IPS-NIHi11 (cell line): ENCODE measurements at regions not wholly inside any gene's neighbourhood (a gene's known extent, or its start where the extent isn't known, plus 50 kb on each side); places are given as distances from the start of the nearest gene placed in this dataset.
A peak's percentile ranks its signal among the peaks of the same experiment; 100 is the strongest.
"Not testable (repeated sequence)": the region's sequence is repeated elsewhere in the genome, so short reads cannot be mapped to it uniquely, and the experiment has no call there.

ENCODE experiments used
- DNase-seq: peaks from one replicate; pipeline ENCODE4 v3.0.0; 2012; ENCODE audit warnings: mixed read lengths, low spot score

DNA sequence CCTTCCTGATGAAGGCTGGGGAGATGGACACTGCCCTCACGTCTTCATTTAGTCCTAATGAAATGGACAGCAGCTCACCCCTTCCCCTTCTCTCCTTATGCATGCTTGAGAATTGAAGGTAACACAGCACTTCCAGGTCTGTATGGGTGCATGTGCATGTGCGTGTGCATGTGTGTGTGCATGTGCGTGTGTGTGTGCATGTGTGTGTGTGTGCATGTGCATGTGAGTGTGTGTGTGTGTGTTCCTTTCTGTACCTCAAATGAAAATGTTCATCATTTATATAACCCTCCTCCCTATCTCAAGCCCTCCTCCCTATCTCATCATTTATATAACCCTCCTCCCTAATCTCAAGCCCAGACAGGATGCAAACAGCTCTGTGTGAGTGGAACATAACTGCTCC is 444.8 kb downstream of the MAT2B start:
- DNase-seq: no peak

DNA sequence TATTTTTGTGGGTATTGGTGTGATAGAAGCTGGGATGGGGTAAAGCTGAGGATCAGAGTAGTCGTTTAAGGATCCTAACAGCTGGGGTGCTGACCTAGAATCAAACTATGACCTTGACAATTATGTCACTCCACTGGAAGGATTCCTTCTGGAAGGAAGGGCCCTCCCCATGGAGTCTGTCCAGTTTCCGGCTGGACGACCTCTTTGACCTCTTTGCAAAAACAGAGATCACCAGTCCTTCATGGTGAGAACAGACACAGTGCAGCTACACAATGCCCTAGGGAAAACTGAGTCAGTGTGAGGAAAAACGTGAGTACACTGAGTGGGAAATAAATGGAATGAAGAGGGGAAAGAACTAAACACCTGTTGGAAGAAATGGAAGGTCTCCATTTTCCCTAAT is 445.6 kb downstream of the MAT2B start:
- DNase-seq: no peak

DNA sequence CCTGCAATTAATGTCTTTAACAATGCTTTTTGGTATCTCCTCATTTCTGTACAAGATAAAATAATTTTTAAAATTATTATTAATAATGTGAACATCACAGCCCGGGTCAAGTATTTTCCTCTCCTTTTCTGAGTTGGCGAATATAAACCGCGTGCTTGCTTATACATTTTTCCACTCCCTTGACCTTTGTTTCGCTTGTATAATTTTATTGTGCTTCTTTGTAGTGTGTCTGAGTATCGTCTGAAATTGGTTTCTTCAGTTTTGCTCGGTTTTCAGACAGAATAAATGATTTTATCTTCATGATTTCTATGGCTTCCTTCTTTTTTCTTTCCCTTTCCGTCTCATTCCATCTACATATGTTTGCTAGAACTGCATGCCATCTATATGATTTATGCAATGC is 448.5 kb downstream of the MAT2B start:
- no peak for DNase-seq

DNA sequence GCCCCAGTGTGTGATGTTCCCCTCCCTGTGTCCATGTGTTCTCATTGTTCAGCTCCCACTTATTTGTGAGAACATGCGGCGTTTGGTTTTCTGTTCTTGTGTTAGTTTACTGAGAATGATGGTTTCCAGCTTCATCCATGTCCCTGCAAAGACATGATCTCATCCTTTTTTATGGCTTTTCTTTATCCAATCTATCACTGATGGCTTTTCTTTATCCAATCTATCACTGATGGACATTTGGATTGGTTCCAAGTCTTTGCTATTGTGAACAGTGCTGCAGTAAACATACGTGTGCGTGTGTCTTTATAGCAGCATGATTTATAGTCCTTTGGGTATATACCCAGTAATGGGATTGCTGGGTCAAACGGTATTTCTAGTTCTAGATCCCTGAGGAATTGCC is 455.8 kb downstream of the MAT2B start:
- not testable (repeated sequence) for DNase-seq

DNA sequence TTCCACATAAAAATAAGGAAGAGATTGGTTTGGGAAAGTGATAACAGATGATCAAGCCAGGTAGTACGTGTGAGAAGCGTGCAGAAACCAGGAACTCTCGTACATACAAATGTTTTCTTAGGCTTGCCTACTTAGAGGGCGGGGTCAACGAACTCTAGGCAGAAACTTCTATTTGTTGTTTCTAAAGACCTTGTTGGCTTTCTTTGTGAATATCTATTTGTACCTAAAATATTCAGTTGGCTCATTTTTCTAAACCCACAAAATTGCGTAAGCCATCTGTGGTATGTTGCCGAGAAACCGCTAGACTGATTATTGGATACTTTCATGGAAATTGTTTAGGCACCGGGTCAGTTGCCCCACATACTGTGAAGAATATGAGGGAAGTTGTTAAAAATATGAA is 458.5 kb downstream of the MAT2B start:
- no peak for DNase-seq

DNA sequence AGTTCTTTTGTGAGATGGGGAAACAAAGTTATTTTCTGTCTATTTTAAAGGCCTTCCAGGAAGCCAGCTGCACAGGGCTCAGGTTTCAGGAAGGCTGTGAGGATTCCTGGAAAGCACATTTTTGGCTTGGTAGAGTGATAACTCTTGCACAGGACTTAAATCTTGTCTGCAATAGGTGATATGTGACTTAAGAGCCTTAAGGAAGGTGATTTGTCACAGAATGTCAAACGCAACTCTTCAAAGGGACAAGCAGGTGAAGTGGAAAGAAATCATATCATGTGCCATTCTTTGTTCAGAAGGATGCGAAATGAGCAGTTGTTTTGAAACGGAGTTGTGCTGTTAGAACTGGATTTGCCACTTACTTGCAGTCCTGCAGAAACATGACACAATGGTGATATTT is 459.3 kb downstream of the MAT2B start:
- DNase-seq: no peak

DNA sequence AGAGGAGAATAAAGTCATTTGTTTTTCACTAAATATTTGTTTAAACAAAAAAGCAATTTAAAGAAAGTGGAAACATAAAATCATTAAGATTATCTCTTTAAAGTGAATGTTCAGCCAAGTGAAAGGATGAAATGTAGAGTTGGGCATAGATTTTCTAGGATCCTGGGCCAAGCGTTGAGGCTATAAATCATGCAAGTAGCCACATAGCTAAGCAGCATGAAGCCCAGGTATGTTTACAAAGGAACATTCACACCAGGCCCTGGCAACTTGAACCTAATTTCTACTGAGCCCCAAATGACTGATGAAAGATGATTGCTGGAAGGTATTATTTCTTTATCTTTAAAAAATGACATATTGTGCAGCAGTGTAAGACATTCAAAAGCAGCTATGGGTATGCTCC is 461.8 kb downstream of the MAT2B start:
- no peak for DNase-seq

DNA sequence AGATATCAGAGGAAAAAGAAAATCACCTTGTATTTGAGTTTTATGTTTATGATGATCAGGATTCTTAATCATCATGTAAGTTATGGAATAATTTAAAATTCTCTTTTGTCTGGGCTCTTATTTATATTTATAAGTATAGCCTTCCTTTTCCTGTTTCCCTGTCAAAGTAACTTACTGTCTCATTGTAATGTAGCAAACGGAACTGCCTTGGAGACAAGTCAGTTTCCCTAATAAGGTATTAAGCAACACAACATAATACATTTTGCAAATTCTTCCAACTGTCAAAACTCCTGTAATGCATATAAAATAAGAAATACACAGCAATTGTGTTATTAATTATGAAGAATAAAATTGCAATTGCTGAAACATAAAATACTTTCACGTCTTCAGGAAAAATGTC is 463.2 kb downstream of the MAT2B start:
- no peak for DNase-seq

DNA sequence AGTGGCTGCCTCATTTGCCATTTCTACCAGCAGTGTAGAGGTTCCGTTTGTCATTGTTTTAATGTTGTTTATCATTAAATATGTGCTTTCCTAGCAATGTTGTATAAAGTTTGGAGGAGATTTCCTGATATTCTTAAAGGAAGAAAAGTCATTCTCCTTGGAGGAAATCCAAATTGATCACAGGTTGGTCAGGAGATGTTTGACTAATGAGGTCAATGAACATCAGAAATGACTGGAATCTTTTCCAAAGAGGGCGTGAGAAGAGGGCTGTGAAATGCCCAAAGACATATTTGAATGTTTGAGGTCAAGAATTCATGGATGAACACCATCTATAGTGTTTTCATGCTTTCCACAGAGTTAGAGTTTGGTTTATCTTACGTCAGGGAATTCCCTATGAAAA is 471.3 kb downstream of the MAT2B start:
- no peak for DNase-seq

DNA sequence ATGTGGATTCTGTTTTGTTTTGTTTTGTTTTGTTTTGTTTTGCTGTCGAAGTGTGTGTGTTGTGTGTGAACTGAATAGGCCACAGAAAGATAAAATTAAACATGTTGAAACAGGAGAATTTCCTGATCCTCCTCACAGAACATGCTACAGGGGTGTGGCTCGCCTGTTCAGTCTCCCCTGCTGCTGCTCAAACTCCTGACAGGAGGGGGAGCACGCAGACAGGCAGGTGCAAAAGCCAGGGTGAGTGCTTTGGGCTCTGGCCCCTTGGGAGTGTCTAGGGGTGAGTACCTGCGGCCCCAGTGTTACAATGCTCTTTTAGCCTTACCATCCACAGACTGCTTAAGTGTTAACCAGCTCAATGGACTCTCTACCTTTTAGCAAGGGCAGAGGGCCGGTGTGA is 473.5 kb downstream of the MAT2B start:
- DNase-seq: no peak

DNA sequence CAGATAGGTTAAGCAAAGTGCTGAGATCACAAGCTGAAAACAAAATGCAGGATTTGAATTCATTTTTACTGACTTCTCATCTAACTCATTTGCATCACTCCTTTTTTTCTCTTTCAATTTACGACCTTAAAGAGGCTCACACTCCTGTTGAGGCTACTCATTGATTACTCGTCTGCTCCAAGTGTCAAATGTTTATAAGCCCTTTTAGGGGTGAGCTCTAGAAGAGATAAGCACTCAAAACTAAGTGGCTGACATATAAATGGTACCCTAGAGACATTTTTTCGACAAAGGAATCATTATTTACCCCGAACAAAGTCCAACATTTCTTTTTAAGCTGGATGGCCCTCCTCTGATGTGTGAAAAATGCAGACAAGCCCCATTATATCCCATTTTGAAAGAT is 483.1 kb downstream of the MAT2B start:
- DNase-seq: no peak

DNA sequence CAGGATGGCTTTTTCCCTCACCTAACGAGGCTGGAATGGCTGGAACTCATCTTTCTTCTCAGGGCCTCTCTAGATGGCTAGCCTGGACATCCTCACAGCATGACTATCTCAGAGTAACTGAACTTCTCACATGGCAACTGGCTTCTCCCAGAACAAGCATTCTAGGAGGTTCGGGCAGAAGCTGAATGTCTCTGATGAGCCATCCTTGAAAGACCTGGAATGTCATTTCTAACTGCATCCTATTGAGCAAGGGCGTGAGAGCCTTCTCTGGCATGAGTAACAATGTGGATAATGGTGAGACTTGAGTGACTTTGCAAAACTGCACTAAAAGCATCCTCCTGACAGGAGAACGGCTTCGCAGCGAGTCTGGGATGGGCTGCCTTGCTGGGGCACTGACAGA is 487.7 kb downstream of the MAT2B start:
- DNase-seq: no peak

DNA sequence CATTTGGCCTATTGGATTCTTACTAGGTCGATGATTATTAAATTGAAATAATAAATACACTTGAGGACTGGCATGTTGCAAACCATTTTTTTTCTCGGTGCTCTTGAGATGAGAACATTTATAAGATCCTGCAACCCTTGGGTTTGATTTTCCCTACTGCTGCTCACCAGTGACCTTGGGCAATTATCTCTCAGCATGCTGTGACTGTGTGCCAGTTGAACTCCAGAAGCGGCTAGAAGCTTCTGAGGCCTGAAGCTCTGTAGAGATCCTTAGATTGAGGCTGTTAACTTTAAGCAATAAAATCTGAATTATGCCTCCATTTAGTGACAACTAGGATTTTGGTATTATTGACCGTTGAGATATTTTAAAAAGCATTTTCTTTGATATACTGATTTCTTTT is 489.8 kb downstream of the MAT2B start:
- DNase-seq: no peak

DNA sequence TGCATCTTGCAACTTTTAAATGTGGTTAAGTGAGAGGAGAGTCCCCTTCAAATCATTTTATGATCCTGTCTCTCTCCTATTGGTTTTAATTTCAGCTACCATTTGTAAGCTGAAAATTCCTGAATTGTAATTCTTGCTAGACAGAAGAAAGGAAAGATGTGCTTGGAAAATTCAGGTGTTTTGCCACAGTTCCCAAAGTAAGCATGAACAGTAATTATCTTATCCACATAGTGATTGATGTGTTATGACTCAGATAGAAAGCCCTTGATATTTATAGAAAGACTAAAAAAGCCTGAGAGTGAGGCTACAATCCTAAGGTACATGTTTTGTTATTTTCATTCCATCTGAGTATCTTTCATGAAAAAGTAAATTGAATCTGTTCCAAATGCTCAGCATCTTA is 492.5 kb downstream of the MAT2B start:
- no peak for DNase-seq

DNA sequence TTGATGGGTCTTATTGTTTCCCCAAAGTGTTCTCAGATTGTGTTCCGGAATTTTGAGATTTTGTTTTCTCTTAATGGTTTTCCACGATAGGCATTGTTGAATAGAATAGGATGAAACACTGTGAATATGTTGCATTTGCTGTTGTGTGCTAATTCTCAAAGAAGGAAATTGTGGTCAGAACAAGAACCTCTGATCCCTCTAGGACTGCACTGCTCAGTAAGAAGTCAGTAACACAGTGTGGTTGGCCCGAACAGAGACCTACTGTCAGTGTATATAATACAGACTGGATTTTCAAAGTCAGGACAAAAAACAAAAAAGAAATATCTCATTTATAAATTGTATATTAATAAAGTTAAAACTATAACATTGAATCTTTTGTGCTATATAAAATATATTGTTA is 494.8 kb downstream of the MAT2B start:
- DNase-seq: no peak

DNA sequence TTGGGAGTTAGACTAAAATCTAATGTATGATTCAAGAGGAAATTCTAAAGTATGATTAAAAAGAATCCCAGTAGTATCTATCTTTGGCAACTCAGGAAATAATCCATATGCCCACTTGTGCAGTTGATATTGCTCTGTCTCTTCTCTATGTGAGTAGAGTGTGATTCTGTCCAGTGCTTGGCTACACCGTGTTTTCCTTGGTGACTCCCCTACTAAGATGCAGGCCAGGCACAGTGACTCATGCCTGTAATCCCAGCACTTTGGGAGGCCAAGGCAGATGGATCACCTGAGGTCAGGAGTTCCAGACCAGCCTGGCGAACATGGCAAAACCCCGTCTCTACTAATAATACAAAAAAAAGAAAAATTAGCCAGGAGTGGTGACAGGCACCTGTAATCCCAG is 495.4 kb downstream of the MAT2B start:
- DNase-seq: no peak

DNA sequence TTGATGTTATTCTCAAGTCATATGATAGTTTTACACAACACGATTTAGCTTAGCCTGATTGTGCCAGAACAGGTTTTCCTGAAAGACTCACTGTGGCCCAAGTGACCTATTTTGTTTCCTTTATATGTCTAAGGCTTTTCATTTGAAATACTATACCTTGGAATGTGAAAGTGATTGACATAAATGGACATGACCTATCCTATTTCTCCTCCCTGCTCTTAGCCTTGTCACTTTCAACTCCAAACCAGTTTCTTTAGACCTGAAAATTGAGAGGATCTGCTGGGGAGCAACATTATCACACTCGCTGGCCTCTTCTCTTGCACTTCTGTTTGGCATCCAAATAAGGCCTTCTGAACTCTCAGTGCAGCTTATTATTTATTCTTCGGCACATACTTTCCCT is 496.8 kb downstream of the MAT2B start:
- DNase-seq: peak; percentile 10

DNA sequence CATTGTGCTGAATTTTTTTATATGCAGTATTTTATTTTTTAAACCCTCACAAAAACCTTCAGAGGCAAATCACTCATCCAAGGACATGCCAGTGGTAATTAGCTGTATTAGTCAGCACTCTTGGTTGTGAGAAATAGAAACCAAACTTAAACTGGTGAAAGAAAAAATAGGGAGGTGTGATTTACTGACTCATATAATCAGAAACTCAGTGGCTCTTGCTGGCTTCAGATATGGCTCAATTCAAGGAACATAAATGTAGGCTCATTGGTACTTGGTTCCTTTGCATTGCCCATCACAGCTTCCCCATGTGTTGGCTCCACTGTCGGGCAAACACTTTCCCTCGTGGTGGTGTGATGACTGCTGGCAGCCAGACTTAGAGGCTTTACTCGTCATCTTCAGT is 497.2 kb downstream of the MAT2B start:
- no peak for DNase-seq

DNA sequence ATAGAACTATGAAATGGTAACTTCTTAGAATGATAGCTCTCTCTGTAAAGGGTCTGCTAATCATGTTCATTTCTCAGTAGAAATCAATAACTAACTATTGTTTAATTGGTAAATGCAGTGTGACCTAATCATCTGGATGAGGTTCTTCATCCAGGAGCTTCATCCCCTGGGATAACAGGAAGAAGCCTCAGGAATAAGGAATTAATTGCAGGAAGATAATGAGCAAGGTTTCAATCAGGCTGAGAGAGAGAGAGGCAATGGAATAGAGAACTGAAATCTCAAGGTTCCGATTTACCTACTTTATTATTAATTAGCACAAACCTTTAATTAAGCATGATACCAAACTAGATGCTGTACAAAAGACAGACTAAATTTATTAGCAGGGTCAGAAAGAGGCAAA is 499.7 kb downstream of the MAT2B start:
- no peak for DNase-seq

DNA sequence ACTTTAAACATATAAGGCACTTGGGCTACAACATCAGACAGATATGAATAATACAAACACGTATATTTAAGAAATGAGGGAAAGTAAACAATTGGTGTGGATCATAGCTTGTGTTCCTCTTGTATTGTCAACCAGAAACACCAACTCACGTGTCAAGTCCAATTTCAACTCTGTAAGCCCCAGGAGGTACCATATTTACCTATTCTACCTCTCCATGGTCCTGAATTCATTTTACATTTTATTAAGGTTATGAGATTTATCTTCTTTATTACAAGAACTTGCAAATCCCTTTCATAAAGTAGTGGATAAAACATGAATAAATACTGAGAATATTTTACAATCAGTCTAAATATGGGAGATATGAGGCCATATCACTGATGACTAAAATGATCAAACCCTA is 501.6 kb downstream of the MAT2B start:
- DNase-seq: no peak

DNA sequence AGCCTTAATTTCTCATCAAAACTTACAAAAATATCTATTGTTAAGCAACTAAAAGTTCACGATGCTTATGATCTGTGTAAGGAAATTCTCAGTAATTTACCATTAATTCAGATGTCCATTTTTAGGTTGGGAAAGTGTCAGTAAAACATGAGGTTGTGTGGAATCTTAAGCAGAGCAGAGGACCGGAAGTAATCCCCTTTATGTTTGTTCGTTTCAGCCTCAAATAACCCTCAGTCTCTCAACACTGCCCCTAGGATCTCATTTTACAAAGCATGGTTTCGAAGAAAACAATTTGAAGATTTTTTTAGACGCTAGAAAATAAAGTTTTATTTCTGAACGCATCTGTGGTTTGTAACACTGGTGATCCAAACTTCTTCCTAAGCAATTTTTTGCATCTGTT is 504.2 kb downstream of the MAT2B start:
- no peak for DNase-seq

DNA sequence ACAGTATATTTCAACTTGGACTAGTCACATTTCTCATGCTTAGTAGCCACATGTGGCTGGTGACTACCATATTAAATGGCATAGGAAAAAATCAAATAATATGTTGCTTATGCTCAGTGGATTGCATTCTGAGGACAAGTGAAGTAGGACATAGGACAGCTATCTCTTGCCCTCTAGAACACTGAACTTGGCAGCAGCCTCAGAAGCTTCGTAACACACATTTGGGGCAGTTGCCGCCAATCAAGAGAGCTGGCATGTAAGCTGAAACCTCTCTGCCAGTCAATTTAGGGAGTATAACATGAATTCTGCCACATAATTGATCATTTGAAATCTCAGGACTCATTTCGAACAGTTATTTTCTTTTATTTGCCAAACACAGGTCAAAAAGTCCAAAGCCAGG is 505.5 kb downstream of the MAT2B start:
- no peak for DNase-seq

DNA sequence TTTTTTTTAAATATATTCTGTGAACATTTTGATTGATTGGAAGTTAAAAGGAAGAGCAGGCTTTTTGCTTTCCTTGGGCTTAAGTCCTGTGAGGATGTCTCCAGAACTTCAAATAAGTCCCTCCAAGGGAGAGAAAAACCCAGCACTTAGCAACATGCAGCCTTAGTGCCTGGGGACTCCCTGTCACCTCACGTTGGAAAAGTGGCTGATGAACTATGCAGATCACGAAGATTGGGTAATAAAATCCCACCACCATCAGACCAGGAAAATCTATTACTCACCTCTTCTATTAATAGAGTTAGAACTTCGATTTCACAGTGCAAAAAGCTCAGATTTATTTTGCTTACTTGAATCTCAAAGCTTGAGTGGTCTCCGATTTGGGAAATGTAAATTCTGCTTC is 507.0 kb downstream of the MAT2B start:
- no peak for DNase-seq

DNA sequence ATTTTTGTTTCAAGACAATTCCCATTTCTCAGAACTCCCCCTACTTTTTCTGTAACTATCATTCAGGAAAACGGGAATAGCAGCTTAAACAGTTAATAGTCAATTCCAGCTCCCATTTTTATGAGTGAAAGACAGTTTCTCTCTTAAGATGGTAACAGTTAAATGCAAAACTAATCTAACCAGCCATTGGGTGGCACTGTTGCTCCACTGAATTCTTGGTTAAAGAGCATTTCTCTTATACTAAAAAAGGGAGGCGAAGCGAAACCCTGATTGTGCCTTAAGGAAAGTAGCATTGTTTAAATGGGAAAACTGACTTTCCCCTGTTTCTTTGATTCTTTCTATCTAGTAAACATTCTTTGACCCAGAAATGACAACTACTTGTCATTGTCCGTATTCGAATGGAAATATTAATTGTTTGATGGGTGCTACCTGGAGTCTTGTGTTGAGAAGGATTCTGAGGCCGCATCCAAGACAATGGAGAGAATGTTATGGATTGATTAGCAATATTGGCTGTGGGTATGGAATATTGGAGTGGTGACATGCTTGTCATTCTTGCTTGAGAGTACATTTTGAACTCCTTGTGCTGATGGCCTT is 507.8 kb downstream of the MAT2B start:
- peak; percentile 45 for DNase-seq

DNA sequence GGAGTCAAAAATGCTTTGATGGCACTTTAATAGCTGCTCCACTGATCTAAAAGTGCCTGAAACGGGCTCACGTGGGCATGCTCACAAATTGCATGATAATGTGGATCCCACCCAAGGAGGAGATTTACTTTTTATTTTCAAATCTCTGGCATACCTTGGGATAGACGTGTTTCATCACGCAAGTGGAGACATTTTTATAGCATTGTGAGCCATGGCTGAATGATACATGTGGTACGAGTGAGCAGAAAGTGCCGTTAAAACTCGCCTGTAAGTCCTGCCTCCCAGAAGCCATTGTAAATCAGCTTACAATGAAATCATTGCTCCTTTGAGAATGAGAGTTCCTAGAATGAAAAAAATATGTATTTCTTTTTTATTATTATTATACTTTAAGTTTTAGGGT is 514.7 kb downstream of the MAT2B start:
- no peak for DNase-seq
